A673 (cell line): ENCODE measurements at regions not wholly inside any gene's neighbourhood (a gene's known extent, or its start where the extent isn't known, plus 50 kb on each side); places are given as distances from the start of the nearest gene placed in this dataset.
"Not testable (repeated sequence)": the region's sequence is repeated elsewhere in the genome, so short reads cannot be mapped to it uniquely, and the experiment has no call there.

Experiments
- BruUV-seq: library from RNA; stranded (reverse); fragments of 400-500 nt; replicated peaks from 2 replicates; lab custom pipeline; 2021; lab: Mats Ljungman, UMichigan
- CTCF ChIA-PET: fragments of 300-600 bp; sonication (Branson Sonifier 250); formaldehyde crosslinking; loops from one replicate; lab custom pipeline; 2022; ENCODE audit warnings: antibody characterized with exemption; lab: Charles Lee
- POLR2A ChIA-PET: fragments of 300-600 bp; sonication (Branson Sonifier 250); formaldehyde crosslinking; loops from one replicate; lab custom pipeline; 2022; ENCODE audit warnings: antibody characterized with exemption; ENCODE audit not compliant: low non-redundant PET; lab: Charles Lee
- DNase-seq: peaks from one replicate; pipeline ENCODE4 v3.0.0-alpha.2; 2015; ENCODE audit warnings: low spot score
- H3K27ac ChIP-seq: fragments of 200-600 bp; sonication (generic); 2 replicates; pipeline ENCODE4 v1.5.1; 2016; ENCODE audit warnings: mixed run types, low read depth, mild to moderate bottlenecking, mixed read lengths, antibody characterized with exemption, low read length; ENCODE audit not compliant: poor library complexity, severe bottlenecking
- H3K27me3 ChIP-seq: fragments of 200-600 bp; sonication (generic); replicated peaks from 2 replicates; pipeline ENCODE4 v1.6.1; 2017; ENCODE audit warnings: mixed run types, low read depth, mild to moderate bottlenecking, mixed read lengths, antibody characterized with exemption, low read length; ENCODE audit not compliant: insufficient read depth, poor library complexity
- H3K36me3 ChIP-seq: fragments of 200-600 bp; sonication (generic); 2 replicates; pipeline ENCODE4 v1.6.1; 2016; ENCODE audit warnings: mixed run types, mild to moderate bottlenecking, mixed read lengths, antibody characterized with exemption, low read length; ENCODE audit not compliant: insufficient read depth, poor library complexity, severe bottlenecking
- H3K4me1 ChIP-seq: fragments of 200-600 bp; sonication (generic); 2 replicates; pipeline ENCODE4 v1.6.1; 2017; ENCODE audit warnings: mixed run types, mild to moderate bottlenecking, mixed read lengths, antibody characterized with exemption, low read length; ENCODE audit not compliant: insufficient read depth, poor library complexity, severe bottlenecking
- H3K4me3 ChIP-seq: fragments of 200-600 bp; sonication (generic); 2 replicates; pipeline ENCODE4 v1.5.1; 2016; ENCODE audit warnings: low read depth, mixed run types, mild to moderate bottlenecking, mixed read lengths, low read length; ENCODE audit not compliant: poor library complexity, severe bottlenecking
- H3K9me3 ChIP-seq: fragments of 200-600 bp; sonication (generic); 2 replicates; pipeline ENCODE4 v1.6.1; 2016; ENCODE audit warnings: mixed run types, low read depth, mild to moderate bottlenecking, mixed read lengths, antibody characterized with exemption, low read length; ENCODE audit not compliant: poor library complexity, severe bottlenecking
- intact Hi-C: fragments of 100-400 bp; cut with micrococcal nuclease; formaldehyde crosslinking; loops from one replicate; pipeline ENCODE4 v1.10.0; 2022; ENCODE audit not compliant: unreplicated experiment

GRCh38 chr20:53863923-53864641, 206.3 kb downstream of the BCAS1 start:
- H3K4me3 ChIP-seq, H3K27ac ChIP-seq, H3K36me3 ChIP-seq, DNase-seq, H3K9me3 ChIP-seq, CTCF ChIA-PET, intact Hi-C loops, BruUV-seq, H3K27me3 ChIP-seq, POLR2A ChIA-PET: not testable (repeated sequence)
- H3K4me1 ChIP-seq: peaks cover 53% of the 10 kb centered on the region

GRCh38 chr20:53863535-53863922, 206.9 kb downstream of the BCAS1 start:
- intact Hi-C loops, H3K27ac ChIP-seq, POLR2A ChIA-PET, H3K36me3 ChIP-seq, BruUV-seq, H3K9me3 ChIP-seq, H3K4me3 ChIP-seq, DNase-seq, H3K27me3 ChIP-seq, CTCF ChIA-PET: not testable (repeated sequence)
- peaks cover 53% of the 10 kb centered on the region for H3K4me1 ChIP-seq

GRCh38 chr20:53863039-53863438, 207.4 kb downstream of the BCAS1 start:
- H3K4me3 ChIP-seq, CTCF ChIA-PET, DNase-seq, POLR2A ChIA-PET, H3K27ac ChIP-seq, H3K36me3 ChIP-seq, BruUV-seq, H3K9me3 ChIP-seq, intact Hi-C loops, H3K27me3 ChIP-seq: not testable (repeated sequence)
- H3K4me1 ChIP-seq: peaks cover 53% of the 10 kb centered on the region

GRCh38 chr20:53862490-53862889, 207.9 kb downstream of the BCAS1 start:
- DNase-seq, BruUV-seq, H3K27me3 ChIP-seq, H3K4me3 ChIP-seq, H3K9me3 ChIP-seq, H3K36me3 ChIP-seq, CTCF ChIA-PET, H3K27ac ChIP-seq, POLR2A ChIA-PET, intact Hi-C loops: not testable (repeated sequence)
- H3K4me1 ChIP-seq: peaks cover 53% of the 10 kb centered on the region

- H3K27me3 ChIP-seq, H3K9me3 ChIP-seq, POLR2A ChIA-PET, DNase-seq, H3K36me3 ChIP-seq, CTCF ChIA-PET, H3K27ac ChIP-seq, intact Hi-C loops, H3K4me3 ChIP-seq, BruUV-seq: not testable (repeated sequence)
- peaks cover 50% of the 10 kb centered on the region for H3K4me1 ChIP-seq
These were observed 208.3 kb downstream of the BCAS1 start for GRCh38 chr20:53862136-53862397.
